Spleen (tissue), 3 donors: ENCODE measurements at regions not wholly inside any gene's neighbourhood (a gene's known extent, or its start where the extent isn't known, plus 50 kb on each side); places are given as distances from the start of the nearest gene placed in this dataset.

Experiments
- POLR2A ChIP-seq, 3 donors: fragments of 450-650 bp; IDR thresholded peaks; one replicate each; pipeline ENCODE4 v1.5.1; 2017; ENCODE audit warnings: antibody characterized with exemption in 3 of 3, mild to moderate bottlenecking in 1 of 3
- POLR2AphosphoS5 ChIP-seq, 3 donors: sonication (generic); formaldehyde crosslinking; IDR thresholded peaks; one replicate each; pipeline ENCODE4 v1.5.1; 2017; ENCODE audit warnings: antibody characterized with exemption in 3 of 3

- TF ChIP-seq POLR2AphosphoS5 (IDR thresholded peaks at IDR 0.05): no peak
- no peak for TF ChIP-seq POLR2A (IDR thresholded peaks at IDR 0.05)
Measured at GRCh38 chr7:68929781-68930261, 668.5 kb upstream of the AUTS2 start.
